K562 (cell line): ENCODE measurements at regions not wholly inside any gene's neighbourhood (a gene's known extent, or its start where the extent isn't known, plus 50 kb on each side); places are given as distances from the start of the nearest gene placed in this dataset.

Experiments used
- ATAC-seq: fragments of 200-7000 bp; cut with Tn5 transposase; 3 replicates; pipeline ENCODE4 v1.9.1; 2020; ENCODE audit warnings: moderate library complexity
- BruUV-seq: library from RNA; stranded (reverse); fragments of 400-500 nt; replicated peaks from 2 replicates; lab custom pipeline; 2021; lab: Mats Ljungman, UMichigan
- CTCF ChIA-PET: fragments of 300-600 bp; formaldehyde crosslinking; extraction: SDS; loops from one replicate; lab custom pipeline; 2021; ENCODE audit warnings: low intra/inter-chr PET ratio; lab: Yijun Ruan, JAX
- POLR2A ChIA-PET: fragments of 300-600, 350-650 bp; sonication (Branson Sonifier 250); formaldehyde crosslinking; extraction: SDS; loops from one replicate; lab custom pipeline; 2021; ENCODE audit warnings: antibody characterized with exemption, inconsistent platforms; lab: Yijun Ruan, JAX
- DNase-seq, 4 experiments: peaks; one replicate each; pipeline versions ENCODE4 v3.0.0 to v3.0.0-alpha.2; 2011 to 2018; ENCODE audit warnings: low spot score in 3 of 4, mixed read lengths in 3 of 4; ENCODE audit errors: extremely low read depth in 1 of 4
- FAIRE-seq: peaks from 2 replicates; lab custom pipeline; 2011; peaks lifted over from hg19 to GRCh38; lab: Jason Lieb, UNC
- H2AFZ ChIP-seq: 2 replicates; pipeline ENCODE4 v1.6.0; 2011; ENCODE audit warnings: low read depth, low read length, control low read depth, inconsistent platforms
- H3K27ac ChIP-seq: fragments of 200-600 bp; 3 replicates; pipeline ENCODE4 v1.8.0; 2011; ENCODE audit warnings: low read depth, mild to moderate bottlenecking, control low read depth, inconsistent platforms, low read length, moderate library complexity, mixed read lengths; ENCODE audit errors: extremely low read depth
- H3K27me3 ChIP-seq, 2 experiments: fragments of 300-600 bp in 1 of 2; 2 replicates in 1 of 2; 3 replicates in 1 of 2; pipeline versions ENCODE4 v1.6.0 to v1.8.0; 2011; ENCODE audit warnings: inconsistent platforms in 2 of 2, low read length in 2 of 2, mild to moderate bottlenecking in 1 of 2, mixed read lengths in 1 of 2, moderate library complexity in 1 of 2; ENCODE audit not compliant: control insufficient read depth in 2 of 2, insufficient read depth in 2 of 2
- H3K36me3 ChIP-seq: fragments of 300-600 bp; 3 replicates; pipeline ENCODE4 v1.8.0; 2011; ENCODE audit warnings: mild to moderate bottlenecking, low read length, inconsistent platforms; ENCODE audit not compliant: control insufficient read depth, insufficient read depth
- H3K4me1 ChIP-seq, 2 experiments: fragments of 200-600 bp in 1 of 2; replicated peaks in 1 of 2; 2 replicates in 1 of 2; 3 replicates in 1 of 2; pipeline versions ENCODE4 v1.5.1 to v1.8.0; 2011; ENCODE audit warnings: inconsistent platforms in 2 of 2, low read length in 2 of 2, mild to moderate bottlenecking in 1 of 2, mixed read lengths in 1 of 2, moderate library complexity in 1 of 2; ENCODE audit not compliant: control insufficient read depth in 2 of 2, insufficient read depth in 2 of 2
- H3K4me2 ChIP-seq: 2 replicates; pipeline ENCODE4 v1.6.1; 2011; ENCODE audit warnings: low read length, control low read depth, inconsistent platforms, mixed read lengths; ENCODE audit not compliant: insufficient read depth
- H3K4me3 ChIP-seq: fragments of 200-600 bp; sonication (generic), shearing (Covaris generic); 2 replicates; pipeline ENCODE4 v1.5.1; 2016; ENCODE audit warnings: control low read depth, inconsistent platforms
- H3K79me2 ChIP-seq: fragments of 200-600 bp; 3 replicates; pipeline ENCODE4 v1.8.0; 2011; ENCODE audit warnings: low read length, inconsistent platforms; ENCODE audit not compliant: control insufficient read depth, insufficient read depth
- H3K9ac ChIP-seq, 2 experiments: 2 replicates each; pipeline versions ENCODE4 v1.6.0 to v1.6.1; 2011; ENCODE audit warnings: low read depth in 2 of 2, low read length in 2 of 2, control low read depth in 1 of 2, inconsistent platforms in 1 of 2, mild to moderate bottlenecking in 1 of 2, mixed read lengths in 1 of 2; ENCODE audit not compliant: insufficient read depth in 1 of 2
- H3K9me1 ChIP-seq: one replicate; pipeline ENCODE4 v1.6.0; 2011; ENCODE audit warnings: inconsistent platforms, mild to moderate bottlenecking, low read length, moderate library complexity; ENCODE audit not compliant: control insufficient read depth, insufficient read depth
- H3K9me3 ChIP-seq: replicated peaks from 2 replicates; pipeline ENCODE4 v1.5.1; 2011; ENCODE audit warnings: low read depth, low read length, inconsistent platforms; ENCODE audit not compliant: control insufficient read depth, insufficient read depth
- H4K20me1 ChIP-seq: replicated peaks from 2 replicates; pipeline ENCODE4 v1.6.1; 2011; ENCODE audit warnings: low read length, inconsistent platforms, mixed read lengths; ENCODE audit not compliant: control insufficient read depth, insufficient read depth
- CBFA2T2 ChIP-seq: fragments of 450-650 bp; conservative IDR thresholded peaks from 2 replicates; pipeline ENCODE4 v1.6.1; 2017; ENCODE audit warnings: mild to moderate bottlenecking
- FOXJ2 ChIP-seq: fragments of 200-800 bp; sonication (Bioruptor generic); IDR thresholded peaks from 2 replicates; pipeline ENCODE4 v1.6.1; 2016; ENCODE audit warnings: missing genetic modification characterization, missing compliant biosample characterization
- HNRNPK ChIP-seq: fragments of 200-400 bp; formaldehyde crosslinking; IDR thresholded peaks from one replicate; pipeline ENCODE4 v1.6.1; 2018; ENCODE audit warnings: mild to moderate bottlenecking, low read depth, low read length; ENCODE audit not compliant: poor library complexity, severe bottlenecking
- PHB2 ChIP-seq: fragments of 450-650 bp; IDR thresholded peaks from 2 replicates; pipeline ENCODE4 v1.6.1; 2017; ENCODE audit warnings: low read depth
- PTRF ChIP-seq: fragments of 450-650 bp; IDR thresholded peaks from 2 replicates; pipeline ENCODE4 v1.6.1; 2016; ENCODE audit warnings: mild to moderate bottlenecking, missing genetic modification characterization, missing compliant biosample characterization
- RBM15 ChIP-seq: fragments of 200-400 bp; formaldehyde crosslinking; IDR thresholded peaks from 2 replicates; pipeline ENCODE4 v1.6.1; 2018; ENCODE audit warnings: mild to moderate bottlenecking, low read length, moderate library complexity; ENCODE audit not compliant: insufficient read depth
- TCF7L2 ChIP-seq: fragments of 150-350 bp; IDR thresholded peaks from 2 replicates; pipeline ENCODE4 v1.6.1; 2016; ENCODE audit warnings: low read depth, mild to moderate bottlenecking, low read length, moderate library complexity
- ZNF143 ChIP-seq: sonication (generic); formaldehyde crosslinking; IDR thresholded peaks from 2 replicates; pipeline ENCODE4 v1.9.0; 2022; ENCODE audit warnings: mild to moderate bottlenecking, missing genetic modification reagents
- ZNF212 ChIP-seq: fragments of 450-650 bp; formaldehyde crosslinking; IDR thresholded peaks from 2 replicates; pipeline ENCODE4 v1.4.0; 2020; ENCODE audit warnings: mild to moderate bottlenecking
- ZNF668 ChIP-seq: fragments of 250-450 bp; sonication (Bioruptor Pico); IDR thresholded peaks from 2 replicates; pipeline ENCODE4 v1.8.0; 2022; ENCODE audit warnings: mild to moderate bottlenecking, inconsistent platforms
- WGBS: fragments of 100-300 bp; shearing (Covaris generic); methylation state at CpG from one replicate; pipeline ENCODE4 v1.1.6; 2016; ENCODE audit warnings: low coverage, mixed read lengths; ENCODE audit not compliant: insufficient coverage; ENCODE audit errors: missing lambda C conversion rate; 5-methylcytosine and 5-hydroxymethylcytosine counted together
- in situ Hi-C: fragments of 300-500 bp; cut with MboI; formaldehyde crosslinking; loops from 4 replicates; pipeline ENCODE4 v1.15.0; 2018; ENCODE audit warnings: inconsistent platforms, mixed read lengths
- intact Hi-C: fragments of 100-400 bp; cut with micrococcal nuclease; formaldehyde crosslinking; loops from 2 replicates; pipeline ENCODE4 v1.14.2; 2022

DNA sequence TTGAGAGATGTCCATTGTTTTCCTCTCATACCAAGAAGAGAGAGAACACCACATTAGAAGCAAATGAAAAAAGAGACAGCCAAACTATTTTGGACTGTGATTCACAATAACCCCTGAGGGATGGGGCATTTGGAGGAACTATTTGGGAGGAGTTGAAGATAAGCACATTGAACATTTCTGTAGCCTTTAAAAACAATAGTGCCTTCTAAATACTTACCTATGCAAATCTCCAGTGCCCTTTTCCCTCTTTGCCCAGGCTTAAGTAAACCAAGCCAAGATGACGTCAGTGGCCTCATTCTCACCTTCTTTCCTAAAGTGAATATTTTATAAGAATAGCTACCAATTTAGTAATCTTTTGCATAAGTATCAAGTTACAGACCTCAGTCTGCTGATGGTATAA lies 89.7 kb upstream of the COL8A1 start:
- ATAC-seq (no peak), FAIRE-seq (no peak), DNase-seq (no peak)
- H3K4me3 ChIP-seq: no peak overlapping the region
- H3K27ac ChIP-seq: no peak overlapping the region
- H4K20me1 ChIP-seq: no peaks in the 10 kb centered on the region
- H3K9me1 ChIP-seq: no peaks in the 10 kb centered on the region
- no peak overlapping the region for H2AFZ ChIP-seq
- CTCF ChIA-PET: no interaction called here
- H3K27me3 ChIP-seq: no peaks in the 10 kb centered on the region
- no peak for TF ChIP-seq TCF7L2
- TF ChIP-seq HNRNPK: no peak
- TF ChIP-seq ZNF143 (CRISPR knock-in tag): no peak
- no peak for TF ChIP-seq ZNF212
- TF ChIP-seq RBM15: no peak
- TF ChIP-seq FOXJ2: no peak
- no peak overlapping the region for H3K4me2 ChIP-seq
- H3K79me2 ChIP-seq: no peaks in the 10 kb centered on the region
- intact Hi-C loops (no loop called here), in situ Hi-C loops (no loop called here)
- no TSS peak for BruUV-seq
- POLR2A ChIA-PET: no interaction called here
- WGBS: 0% methylated on average over 1 of the region's 1 CpG
- no peak overlapping the region for H3K9ac ChIP-seq
- H3K36me3 ChIP-seq: no peaks in the 10 kb centered on the region
- H3K9me3 ChIP-seq: no peaks in the 10 kb centered on the region
- H3K4me1 ChIP-seq: no peaks in the 10 kb centered on the region

DNA sequence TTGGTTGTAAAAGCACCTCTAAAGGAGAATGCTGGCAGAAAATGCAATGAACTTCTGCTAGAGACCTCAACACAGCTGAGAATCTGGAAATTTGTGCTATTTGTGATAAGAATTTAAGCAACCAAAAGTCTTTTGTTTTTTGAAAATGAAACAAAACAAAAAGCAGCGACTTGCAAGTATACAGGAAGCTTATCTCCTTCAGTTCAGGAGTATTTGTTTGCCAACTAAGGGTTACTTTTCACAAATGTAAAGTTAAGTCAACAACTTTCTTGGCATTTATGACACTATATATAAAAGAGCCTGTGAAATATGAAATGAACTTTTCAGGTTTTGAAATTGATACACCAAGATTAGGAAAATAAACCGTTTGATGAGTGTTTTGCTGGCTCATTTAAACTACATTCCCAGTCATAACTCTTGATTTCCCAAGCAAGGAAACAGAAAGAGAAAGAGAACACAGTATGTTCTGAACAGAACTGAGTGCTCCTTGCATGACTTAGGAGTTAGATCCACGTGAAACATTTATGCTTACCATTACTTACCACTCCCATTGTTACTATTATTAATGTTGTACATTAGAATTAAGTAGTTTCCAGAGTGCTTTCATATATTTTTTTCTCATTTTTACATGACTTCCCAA lies 92.3 kb upstream of the COL8A1 start:
- intact Hi-C loops: no loop called here
- H3K4me1 ChIP-seq: no peaks in the 10 kb centered on the region
- ChIA-PET POLR2A (no interaction called here), CTCF (no interaction called here)
- H3K9ac ChIP-seq: no peak overlapping the region
- in situ Hi-C loops: no loop called here
- no peaks in the 10 kb centered on the region for H3K79me2 ChIP-seq
- H4K20me1 ChIP-seq: no peaks in the 10 kb centered on the region
- H3K27ac ChIP-seq: no peak overlapping the region
- H3K9me3 ChIP-seq: no peaks in the 10 kb centered on the region
- no peak overlapping the region for H3K4me3 ChIP-seq
- no peak overlapping the region for H3K4me2 ChIP-seq
- WGBS: 0% methylated on average over 3 of the region's 3 CpGs
- no peaks in the 10 kb centered on the region for H3K36me3 ChIP-seq
- ATAC-seq (no peak), FAIRE-seq (no peak), DNase-seq (no peak)
- no TSS peak for BruUV-seq
- H2AFZ ChIP-seq: no peak overlapping the region
- H3K9me1 ChIP-seq: no peaks in the 10 kb centered on the region
- no peaks in the 10 kb centered on the region for H3K27me3 ChIP-seq
- no peak for TF ChIP-seq PHB2
- no peak for TF ChIP-seq CBFA2T2
- no peak for TF ChIP-seq ZNF668 (CRISPR knock-in tag)
- TF ChIP-seq PTRF (tag): no peak
